ENCODE measurements at regions not wholly inside any gene's neighbourhood (a gene's known extent, or its start where the extent isn't known, plus 50 kb on each side); places are given as distances from the start of the nearest gene placed in this dataset.

GRCh38 chr1:208977638-208978256 lies 605.8 kb upstream of the CAMK1G start:
- Histone ChIP-seq H3K27me3 (replicated peaks; ENCODE audit: insufficient read depth, low read length) (no peaks in the 10 kb centered on the region), H3K4me3 (ENCODE audit: low read length) (no peak overlapping the region), H3K27ac (ENCODE audit: low read length) (no peak overlapping the region), H3K79me2 (ENCODE audit: low read length) (no peaks in the 10 kb centered on the region), H3K9me3 (replicated peaks; ENCODE audit: insufficient read depth, low read length) (no peaks in the 10 kb centered on the region), H3K4me2 (ENCODE audit: low read depth, low read length) (no peak overlapping the region), H3K4me1 (ENCODE audit: low read length) (peaks cover 4% of the 10 kb centered on the region; the same call in 1 of the 2 replicates), H4K20me1 (ENCODE audit: insufficient read depth, low read length) (no peaks in the 10 kb centered on the region), H3K9me2 (replicated peaks; ENCODE audit: insufficient read depth, low read length) (no peaks in the 10 kb centered on the region), H3K36me3 (replicated peaks; ENCODE audit: insufficient read depth, low read length) (no peaks in the 10 kb centered on the region), H3F3A (ENCODE audit: insufficient read depth, low read length) (no peaks in the 10 kb centered on the region), H2AFZ (ENCODE audit: low read length) (no peak overlapping the region), H3K9ac (ENCODE audit: low read length) (no peak overlapping the region)
- DNase-seq, result no peak
- TF ChIP-seq EZH2 (optimal IDR thresholded peaks at IDR 0.05; ENCODE audit: low read depth, low read length) (no peak), EZH2phosphoT487 (IDR thresholded peaks at IDR 0.05; ENCODE audit: low read length) (no peak), CTCF (IDR thresholded peaks at IDR 0.05; ENCODE audit: low read length) (no peak)

GRCh38 chr1:208979776-208980175 lies 603.7 kb upstream of the CAMK1G start:
- no peaks in the 10 kb centered on the region for H4K20me1 ChIP-seq (ENCODE audit: insufficient read depth, low read length)
- peaks cover 4% of the 10 kb centered on the region; the same call in 1 of the 2 replicates for H3K4me1 ChIP-seq (ENCODE audit: low read length)
- H3K79me2 ChIP-seq (ENCODE audit: low read length), result no peaks in the 10 kb centered on the region
- no peaks in the 10 kb centered on the region for H3K9me2 ChIP-seq (replicated peaks; ENCODE audit: insufficient read depth, low read length)
- no peaks in the 10 kb centered on the region for H3K27me3 ChIP-seq (replicated peaks; ENCODE audit: insufficient read depth, low read length)
- H3K36me3 ChIP-seq (replicated peaks; ENCODE audit: insufficient read depth, low read length), result no peaks in the 10 kb centered on the region
- no peak overlapping the region for H3K4me3 ChIP-seq (ENCODE audit: low read length)
- no peak overlapping the region for H3K4me2 ChIP-seq (ENCODE audit: low read depth, low read length)
- no peaks in the 10 kb centered on the region for H3K9me3 ChIP-seq (replicated peaks; ENCODE audit: insufficient read depth, low read length)
- no peak overlapping the region for H2AFZ ChIP-seq (ENCODE audit: low read length)
- TF ChIP-seq CTCF (IDR thresholded peaks at IDR 0.05; ENCODE audit: low read length), result no peak
- no peak for TF ChIP-seq EZH2phosphoT487 (IDR thresholded peaks at IDR 0.05; ENCODE audit: low read length)
- TF ChIP-seq EZH2 (optimal IDR thresholded peaks at IDR 0.05; ENCODE audit: low read depth, low read length), result no peak
- no peak for DNase-seq
- no peaks in the 10 kb centered on the region for H3F3A ChIP-seq (ENCODE audit: insufficient read depth, low read length)
- H3K9ac ChIP-seq (ENCODE audit: low read length), result no peak overlapping the region
- no peak overlapping the region for H3K27ac ChIP-seq (ENCODE audit: low read length)

GRCh38 chr1:208980605-208981004 lies 602.9 kb upstream of the CAMK1G start:
- Histone ChIP-seq H3K9ac (ENCODE audit: low read length) (no peak overlapping the region), H3F3A (ENCODE audit: insufficient read depth, low read length) (no peaks in the 10 kb centered on the region), H3K4me1 (ENCODE audit: low read length) (peaks cover 4% of the 10 kb centered on the region; the same call in 1 of the 2 replicates)

More at GRCh38 chr1:208980605-208981004, 602.9 kb upstream of the CAMK1G start:
- Histone ChIP-seq H3K9me3 (replicated peaks; ENCODE audit: insufficient read depth, low read length) (no peaks in the 10 kb centered on the region), H3K4me3 (ENCODE audit: low read length) (no peak overlapping the region), H4K20me1 (ENCODE audit: insufficient read depth, low read length) (no peaks in the 10 kb centered on the region), H3K4me2 (ENCODE audit: low read depth, low read length) (no peak overlapping the region), H3K27me3 (replicated peaks; ENCODE audit: insufficient read depth, low read length) (no peaks in the 10 kb centered on the region), H3K27ac (ENCODE audit: low read length) (no peak overlapping the region), H3K79me2 (ENCODE audit: low read length) (no peaks in the 10 kb centered on the region), H3K36me3 (replicated peaks; ENCODE audit: insufficient read depth, low read length) (no peaks in the 10 kb centered on the region), H3K9me2 (replicated peaks; ENCODE audit: insufficient read depth, low read length) (no peaks in the 10 kb centered on the region), H2AFZ (ENCODE audit: low read length) (no peak overlapping the region)
- TF ChIP-seq CTCF (IDR thresholded peaks at IDR 0.05; ENCODE audit: low read length), result no peak
- no peak for TF ChIP-seq EZH2phosphoT487 (IDR thresholded peaks at IDR 0.05; ENCODE audit: low read length)
- TF ChIP-seq EZH2 (optimal IDR thresholded peaks at IDR 0.05; ENCODE audit: low read depth, low read length), result no peak
- DNase-seq, result no peak

Measured in MM.1S (cell line).